Fibroblast of lung (primary cell): ENCODE measurements at regions not wholly inside any gene's neighbourhood (a gene's known extent, or its start where the extent isn't known, plus 50 kb on each side); places are given as distances from the start of the nearest gene placed in this dataset.
A peak's percentile ranks its signal among the peaks of the same experiment; 100 is the strongest.

Experiments used
- CTCF ChIP-seq, 2 donors: IDR thresholded peaks in 1 of 2; conservative IDR thresholded peaks in 1 of 2; 1 replicate in 1 of 2; 2 replicates in 1 of 2; pipeline ENCODE4 v1.5.1; 2011 to 2012; ENCODE audit warnings: low read length in 2 of 2, control low read depth in 1 of 2, inconsistent platforms in 1 of 2, low read depth in 1 of 2, mild to moderate bottlenecking in 1 of 2
- EZH2 ChIP-seq: IDR thresholded peaks from 2 replicates; pipeline ENCODE4 v1.5.1; 2012; ENCODE audit warnings: low read length, control low read depth, mild to moderate bottlenecking; ENCODE audit errors: missing control alignments

GRCh38 chr5:103385722-103386121, 127.2 kb downstream of the MACIR start:
- TF ChIP-seq CTCF (conservative IDR thresholded peaks at IDR 0.05 in 1 of 2, IDR thresholded peaks at IDR 0.05 in 1 of 2; ENCODE audit: low read depth in 1 of 2, low read length in 2 of 2): peak in 1 of 2 donors; percentile 12
- TF ChIP-seq EZH2: no peak
